Body of pancreas (tissue), 4 donors: ENCODE measurements at regions not wholly inside any gene's neighbourhood (a gene's known extent, or its start where the extent isn't known, plus 50 kb on each side); places are given as distances from the start of the nearest gene placed in this dataset.

Experiments used
- ATAC-seq: fragments of 150-250 bp; one replicate; pipeline ENCODE4 v1.9.1; 2016
- DNase-seq, 4 donors: peaks; one replicate each; pipeline ENCODE4 v3.0.0-alpha.2; 2019
- H3K27ac ChIP-seq, 4 donors: fragments of 200-600 bp; sonication (generic); 1 replicate in 3 of 4; 2 replicates in 1 of 4; pipeline versions ENCODE4 v1.5.1 to v1.6.1; 2016 to 2019; ENCODE audit warnings: mild to moderate bottlenecking in 1 of 4, mixed read lengths in 1 of 4, moderate library complexity in 1 of 4
- H3K27me3 ChIP-seq, 2 donors: fragments of 200-600 bp; sonication (generic); one replicate each; pipeline ENCODE4 v1.6.0; 2016; ENCODE audit warnings: mild to moderate bottlenecking in 1 of 2
- H3K36me3 ChIP-seq, 2 donors: fragments of 200-600 bp; sonication (generic); replicated peaks in 1 of 2; 2 replicates each; pipeline ENCODE4 v1.5.1; 2016; ENCODE audit warnings: low read depth in 2 of 2; ENCODE audit not compliant: insufficient read depth in 1 of 2
- H3K4me1 ChIP-seq: fragments of 200-600 bp; sonication (generic); one replicate; pipeline ENCODE4 v1.6.0; 2016
- H3K4me3 ChIP-seq, 2 donors: fragments of 200-600 bp; sonication (generic); 1 replicate in 1 of 2; 2 replicates in 1 of 2; pipeline ENCODE4 v1.5.1; 2016 to 2019
- H3K9me3 ChIP-seq, 3 donors: fragments of 200-600 bp; sonication (generic); 1 replicate in 2 of 3; 2 replicates in 1 of 3; pipeline ENCODE4 v1.5.1; 2016
- CTCF ChIP-seq, 7 experiments: fragments of 450-650 bp in 4 of 7; fragments of 200-600 bp in 3 of 7; sonication (generic) in 3 of 7; IDR thresholded peaks; one replicate each; pipeline ENCODE4 v1.5.1; 2016 to 2019; ENCODE audit warnings: antibody characterized with exemption in 7 of 7
- POLR2A ChIP-seq, 3 donors: fragments of 450-650 bp; IDR thresholded peaks; one replicate each; pipeline ENCODE4 v1.6.1; 2016; ENCODE audit warnings: antibody characterized with exemption in 3 of 3, mild to moderate bottlenecking in 2 of 3
- WGBS, 2 donors: methylation state at CpG; one replicate each; pipeline ENCODE4 v1.1.5; 2017; 5-methylcytosine and 5-hydroxymethylcytosine counted together
- intact Hi-C: fragments of 100-400 bp; cut with DNase I; formaldehyde crosslinking; loops from one replicate; pipeline ENCODE4 v1.15.1; 2023

DNA sequence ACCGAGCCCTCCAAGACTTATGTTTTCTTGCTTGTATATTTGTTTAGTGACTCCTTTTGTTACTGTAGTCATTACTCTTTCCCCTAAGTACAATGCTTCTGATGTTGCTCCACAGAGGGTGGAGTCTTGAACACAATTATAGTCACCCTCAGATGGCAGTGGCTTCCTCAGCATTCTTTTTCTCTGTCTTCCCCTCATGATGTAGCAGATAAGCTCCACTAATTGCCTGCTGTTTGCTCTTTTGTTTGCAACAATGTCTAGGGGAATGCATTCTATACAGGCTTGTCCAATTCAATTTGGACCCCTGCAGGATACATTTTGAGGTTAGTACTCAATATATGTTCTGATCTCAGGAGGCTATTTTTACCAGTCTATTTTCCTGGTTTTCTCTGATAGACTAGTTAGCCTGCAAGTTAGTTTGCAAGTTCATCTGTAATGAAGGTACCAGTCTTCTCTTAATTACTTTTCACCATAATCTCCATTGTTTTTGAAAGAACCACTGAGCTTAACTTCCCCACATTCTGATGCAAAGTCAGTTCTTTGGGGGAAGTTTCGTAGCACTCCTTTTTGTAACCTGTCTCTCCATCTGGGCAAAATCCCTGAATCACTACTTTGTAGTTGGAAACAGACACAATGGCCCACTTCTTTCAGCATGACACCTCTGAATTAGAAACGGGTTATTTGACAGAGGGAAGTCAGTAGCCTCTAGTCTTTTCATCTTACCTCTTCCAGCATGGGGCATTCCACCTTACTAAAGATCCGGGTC, 1509.2 kb downstream of the CDH11 start:
- TF ChIP-seq CTCF (IDR thresholded peaks at IDR 0.05), result no peak
- TF ChIP-seq POLR2A (IDR thresholded peaks at IDR 0.05), result no peak
- WGBS, 2 donors, result 72 to 73% methylated on average over 4 of the region's 4 CpGs
- Histone ChIP-seq H3K27ac (no peak overlapping the region), H3K9me3 (no peaks in the 10 kb centered on the region), H3K27me3 (no peaks in the 10 kb centered on the region), H3K36me3 (no peaks in the 10 kb centered on the region), H3K4me3 (no peak overlapping the region), H3K4me1 (no peaks in the 10 kb centered on the region)
- no peak for ATAC-seq
- intact Hi-C loops, result no loop called here
- no peak for DNase-seq

- H3K27me3 ChIP-seq, result no peaks in the 10 kb centered on the region
- H3K27ac ChIP-seq, result no peak overlapping the region
- WGBS, 2 donors, result 81% methylated on average over 1 of the region's 1 CpG
- H3K9me3 ChIP-seq, result no peaks in the 10 kb centered on the region
- ATAC-seq (no peak), DNase-seq (no peak)
- no peaks in the 10 kb centered on the region for H3K4me1 ChIP-seq
- intact Hi-C loops, result no loop called here
- TF ChIP-seq POLR2A (IDR thresholded peaks at IDR 0.05), result no peak
- no peak for TF ChIP-seq CTCF (IDR thresholded peaks at IDR 0.05)
- no peak overlapping the region for H3K4me3 ChIP-seq
- no peaks in the 10 kb centered on the region for H3K36me3 ChIP-seq
Observed at GRCh38 chr16:63606778-63607177, 1515.1 kb downstream of the CDH11 start.

- WGBS, 2 donors, result 6 to 21% methylated on average over 3 of the region's 3 CpGs
- no peak for DNase-seq
Observed at GRCh38 chr16:63602206-63602927, 1519.5 kb downstream of the CDH11 start.

DNA sequence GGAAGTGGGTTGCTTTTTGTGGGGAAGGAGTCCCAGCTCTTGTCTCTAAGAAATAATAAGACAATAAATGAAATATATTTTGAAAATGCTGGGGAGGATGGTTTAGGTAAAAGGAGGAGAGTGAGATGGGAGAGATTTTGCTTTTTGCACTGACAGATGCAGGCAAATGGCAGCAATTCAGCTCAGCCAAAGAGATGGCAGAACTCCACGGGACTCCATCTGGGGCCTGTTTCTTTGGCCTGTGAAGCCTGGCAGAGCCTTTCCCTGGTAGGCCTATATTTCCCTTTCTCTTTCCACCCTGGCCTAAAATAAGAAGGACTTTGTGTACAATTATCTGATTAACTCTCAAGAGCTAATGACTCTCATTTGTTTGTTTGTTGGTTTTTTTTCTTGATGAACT, 1525.1 kb downstream of the CDH11 start:
- no peak overlapping the region for H3K4me3 ChIP-seq
- H3K4me1 ChIP-seq, result no peaks in the 10 kb centered on the region
- no peak overlapping the region for H3K27ac ChIP-seq
- WGBS, 2 donors, result 50 to 74% methylated on average over 1 of the region's 1 CpG
- no peak for TF ChIP-seq CTCF (IDR thresholded peaks at IDR 0.05)
- ATAC-seq (no peak), DNase-seq (no peak)
- H3K36me3 ChIP-seq, result no peaks in the 10 kb centered on the region
- intact Hi-C loops, result no loop called here
- H3K27me3 ChIP-seq, result no peaks in the 10 kb centered on the region
- no peaks in the 10 kb centered on the region for H3K9me3 ChIP-seq

More at GRCh38 chr16:63602206-63602927, 1519.5 kb downstream of the CDH11 start:
- no peaks in the 10 kb centered on the region for H3K36me3 ChIP-seq
- ATAC-seq, result no peak
- H3K27ac ChIP-seq, result no peak overlapping the region
- no peaks in the 10 kb centered on the region for H3K27me3 ChIP-seq
- H3K4me3 ChIP-seq, result no peak overlapping the region
- H3K4me1 ChIP-seq, result no peaks in the 10 kb centered on the region
- TF ChIP-seq CTCF (IDR thresholded peaks at IDR 0.05), result no peak
- TF ChIP-seq POLR2A (IDR thresholded peaks at IDR 0.05), result no peak
- H3K9me3 ChIP-seq, result no peaks in the 10 kb centered on the region
- intact Hi-C loops, result no loop called here
